GM12864 (cell line): ENCODE measurements at regions not wholly inside any gene's neighbourhood (a gene's known extent, or its start where the extent isn't known, plus 50 kb on each side); places are given as distances from the start of the nearest gene placed in this dataset.

Experiments
- DNase-seq: peaks from one replicate; pipeline ENCODE4 v3.0.0-alpha.2; 2011; ENCODE audit warnings: low read depth
- H3K4me3 ChIP-seq: 2 replicates; pipeline ENCODE4 v1.5.1; 2011; ENCODE audit warnings: mild to moderate bottlenecking, low read depth, low read length, control low read depth
- CTCF ChIP-seq: IDR thresholded peaks from 2 replicates; pipeline ENCODE4 v1.5.1; 2011; ENCODE audit warnings: low read depth, mild to moderate bottlenecking, moderate library complexity, low read length, control low read depth, inconsistent platforms; ENCODE audit errors: missing control alignments

GRCh38 chr13:80658705-80659104 lies 317.8 kb upstream of the SPRY2 start:
- no peak for TF ChIP-seq CTCF
- DNase-seq, result no peak
- H3K4me3 ChIP-seq, result no peak overlapping the region

GRCh38 chr13:80656512-80656904 lies 315.6 kb upstream of the SPRY2 start:
- no peak overlapping the region for H3K4me3 ChIP-seq
- no peak for TF ChIP-seq CTCF
- DNase-seq, result no peak

GRCh38 chr13:80655778-80656511 lies 315.0 kb upstream of the SPRY2 start:
- H3K4me3 ChIP-seq, result no peak overlapping the region
- TF ChIP-seq CTCF, result no peak
- no peak for DNase-seq

- TF ChIP-seq CTCF, result no peak
- H3K4me3 ChIP-seq, result no peak overlapping the region
- DNase-seq, result no peak
Observed at GRCh38 chr13:80654638-80655249, 313.8 kb upstream of the SPRY2 start.

GRCh38 chr13:80649274-80649673 lies 308.3 kb upstream of the SPRY2 start:
- no peak overlapping the region for H3K4me3 ChIP-seq
- DNase-seq, result no peak
- no peak for TF ChIP-seq CTCF

- DNase-seq, result no peak
- no peak overlapping the region for H3K4me3 ChIP-seq
- TF ChIP-seq CTCF, result no peak
Observed at GRCh38 chr13:80642641-80643040, 301.7 kb upstream of the SPRY2 start.

GRCh38 chr13:80633251-80633650 lies 292.3 kb upstream of the SPRY2 start:
- no peak for DNase-seq
- no peak overlapping the region for H3K4me3 ChIP-seq
- no peak for TF ChIP-seq CTCF
